Skin epidermis (tissue), 12 donors: ENCODE measurements at regions not wholly inside any gene's neighbourhood (a gene's known extent, or its start where the extent isn't known, plus 50 kb on each side); places are given as distances from the start of the nearest gene placed in this dataset.

ENCODE experiments used
- H3K27ac ChIP-seq, 21 experiments: fragments of 200-600 bp; sonication (generic) in 11 of 21; one replicate each; pipeline ENCODE4 v1.5.0; 2020; ENCODE audit warnings: mild to moderate bottlenecking in 3 of 21, inconsistent platforms in 2 of 21, moderate library complexity in 2 of 21
- H3K4me3 ChIP-seq, 7 experiments: fragments of 200-600 bp; sonication (generic) in 2 of 7; one replicate each; pipeline ENCODE4 v1.5.0; 2020; ENCODE audit warnings: inconsistent platforms in 2 of 7, mild to moderate bottlenecking in 2 of 7, moderate library complexity in 1 of 7

DNA sequence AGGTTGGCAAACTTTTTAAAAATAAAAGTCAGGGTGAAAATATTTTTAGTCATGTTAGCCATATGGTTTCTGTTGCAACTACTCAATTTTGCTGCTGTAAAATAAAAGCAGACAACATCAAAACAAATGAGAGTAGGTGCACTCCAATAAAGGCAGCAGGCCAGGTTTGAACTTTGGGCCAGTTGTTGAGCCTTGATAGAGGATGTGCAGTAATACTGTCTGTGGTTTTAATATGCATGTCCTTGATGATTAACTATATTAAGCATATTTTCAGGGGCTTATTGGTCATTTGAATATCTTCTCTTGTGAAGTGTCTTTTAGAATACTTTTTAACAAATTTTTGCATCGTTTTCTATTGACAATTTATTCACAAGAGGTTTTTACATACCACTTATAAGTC lies 1399.9 kb upstream of the B3GALT2 start:
- no peak overlapping the region for H3K27ac ChIP-seq
- no peak overlapping the region for H3K4me3 ChIP-seq

DNA sequence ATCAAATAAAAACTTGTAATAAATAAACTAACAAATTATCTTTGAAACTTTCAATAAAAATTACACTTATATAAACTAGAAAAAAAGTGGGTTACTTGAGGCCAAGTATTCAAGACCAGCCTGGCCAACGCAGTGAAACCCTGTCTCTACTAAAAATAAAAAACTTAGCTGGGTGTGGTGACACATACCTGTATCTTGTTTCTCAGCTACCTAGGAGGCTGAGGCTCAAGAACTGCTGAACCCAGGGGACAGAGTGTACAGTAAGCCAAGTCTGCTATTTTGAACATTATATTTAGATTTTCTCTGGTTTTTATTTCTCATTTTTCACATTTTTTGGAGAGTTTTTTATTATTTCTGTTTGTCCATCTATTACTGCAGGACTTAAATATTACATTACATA lies 1397.6 kb upstream of the B3GALT2 start:
- Histone ChIP-seq H3K4me3 (no peak overlapping the region), H3K27ac (no peak overlapping the region)

DNA sequence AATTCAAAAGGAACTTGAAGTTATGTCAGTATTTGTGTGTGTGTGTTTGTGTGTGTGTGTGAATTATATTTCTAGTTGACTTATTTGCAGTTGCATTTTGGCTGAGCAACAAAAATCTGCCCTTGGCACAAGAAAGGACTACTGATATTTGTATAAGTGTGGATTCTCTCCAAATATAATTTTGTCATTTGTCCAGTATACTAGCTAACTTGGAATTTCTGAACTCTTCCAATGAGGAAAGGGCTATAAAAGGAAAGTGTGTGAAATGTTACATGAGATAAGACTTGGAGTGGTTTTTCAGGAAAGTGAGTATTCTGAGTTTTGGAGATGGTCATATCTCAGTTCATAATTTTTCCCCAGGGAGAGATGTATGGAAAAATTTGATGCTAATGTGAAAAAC lies 1384.1 kb upstream of the B3GALT2 start:
- no peak overlapping the region for H3K27ac ChIP-seq

DNA sequence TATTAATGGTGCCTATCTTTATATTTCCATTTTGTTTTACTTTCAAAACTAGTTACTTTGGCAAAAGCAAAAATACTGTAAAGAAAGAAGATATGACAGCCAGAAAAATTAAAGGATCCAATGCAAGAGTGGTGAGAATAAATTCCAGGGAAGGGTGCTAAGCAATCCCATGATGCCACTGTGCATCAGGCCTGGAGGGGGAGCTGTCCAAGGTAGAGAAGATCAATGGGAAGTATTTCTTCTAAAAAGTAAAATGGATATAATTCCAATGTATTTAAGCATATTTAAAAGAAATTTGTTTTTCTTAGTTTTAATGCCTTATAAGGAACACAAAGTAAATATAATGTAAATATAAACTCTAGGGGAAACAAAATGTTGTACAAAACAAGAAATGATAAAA lies 1382.2 kb upstream of the B3GALT2 start:
- Histone ChIP-seq H3K27ac (no peak overlapping the region), H3K4me3 (no peak overlapping the region)

More for the DNA sequence above, 1384.1 kb upstream of the B3GALT2 start:
- H3K4me3 ChIP-seq: no peak overlapping the region

DNA sequence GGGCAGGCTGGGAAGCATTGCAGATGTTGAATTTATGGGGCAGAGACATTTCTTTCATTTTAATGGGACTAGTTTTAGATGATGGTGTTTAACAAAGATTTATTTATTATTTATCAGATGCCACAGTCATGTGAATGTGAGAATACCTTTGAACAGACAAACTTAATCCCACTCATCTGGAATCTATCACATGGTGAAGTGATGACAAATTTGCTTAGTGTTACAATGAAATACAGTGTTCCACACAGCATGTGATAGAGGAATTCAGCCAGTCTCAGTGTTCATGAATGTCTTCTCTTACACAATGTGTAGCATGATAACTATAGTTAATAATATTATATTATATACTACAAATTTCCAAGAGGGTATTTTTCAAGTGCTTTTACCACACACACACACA lies 1361.7 kb upstream of the B3GALT2 start:
- no peak overlapping the region for H3K27ac ChIP-seq
- H3K4me3 ChIP-seq: no peak overlapping the region

DNA sequence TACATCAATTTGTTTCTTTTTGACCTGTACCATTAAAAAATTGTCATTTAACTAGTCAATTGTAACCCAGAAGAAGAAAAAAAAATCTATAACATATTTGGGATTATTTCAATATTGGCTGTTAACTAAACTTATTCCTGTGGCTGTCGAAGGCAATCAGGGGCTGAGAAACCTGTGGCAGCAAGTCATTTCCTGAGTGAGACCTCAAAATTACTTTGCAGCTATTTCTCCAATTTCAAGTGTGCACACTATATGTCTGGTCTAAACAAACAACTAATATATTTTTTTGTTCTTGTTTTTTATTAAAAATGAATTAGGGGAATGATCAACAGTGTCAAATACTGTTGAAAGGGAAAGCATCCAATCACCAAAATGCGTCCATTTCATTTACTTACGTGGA lies 1357.6 kb upstream of the B3GALT2 start:
- Histone ChIP-seq H3K4me3 (no peak overlapping the region), H3K27ac (no peak overlapping the region)

GRCh38 chr1:194538453-194538852 lies 1352.0 kb upstream of the B3GALT2 start:
- H3K27ac ChIP-seq: no peak overlapping the region
- H3K4me3 ChIP-seq: no peak overlapping the region

DNA sequence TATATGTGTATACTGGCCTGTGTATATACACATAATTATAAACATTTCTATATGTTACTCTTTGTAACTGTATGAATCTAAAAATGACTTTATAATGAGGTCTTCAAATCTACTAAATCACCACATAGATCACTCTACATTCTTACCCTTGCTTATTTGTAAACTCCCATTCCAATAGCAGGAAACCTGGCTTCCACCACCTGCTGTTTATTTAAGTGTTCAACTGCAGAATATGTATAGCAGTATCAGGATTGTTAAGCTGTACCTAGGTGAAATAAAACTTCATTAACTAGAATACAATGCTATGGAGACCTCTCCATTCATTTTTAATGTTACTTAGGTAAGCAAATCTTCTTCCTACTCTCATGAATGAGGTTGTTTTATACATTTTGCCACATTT lies 1351.1 kb upstream of the B3GALT2 start:
- no peak overlapping the region for H3K4me3 ChIP-seq
- no peak overlapping the region for H3K27ac ChIP-seq

GRCh38 chr1:194535369-194535768 lies 1349.0 kb upstream of the B3GALT2 start:
- no peak overlapping the region for H3K27ac ChIP-seq
- no peak overlapping the region for H3K4me3 ChIP-seq

- H3K27ac ChIP-seq: no peak overlapping the region
- no peak overlapping the region for H3K4me3 ChIP-seq
These were observed 1348.4 kb upstream of the B3GALT2 start for GRCh38 chr1:194534784-194535183.

DNA sequence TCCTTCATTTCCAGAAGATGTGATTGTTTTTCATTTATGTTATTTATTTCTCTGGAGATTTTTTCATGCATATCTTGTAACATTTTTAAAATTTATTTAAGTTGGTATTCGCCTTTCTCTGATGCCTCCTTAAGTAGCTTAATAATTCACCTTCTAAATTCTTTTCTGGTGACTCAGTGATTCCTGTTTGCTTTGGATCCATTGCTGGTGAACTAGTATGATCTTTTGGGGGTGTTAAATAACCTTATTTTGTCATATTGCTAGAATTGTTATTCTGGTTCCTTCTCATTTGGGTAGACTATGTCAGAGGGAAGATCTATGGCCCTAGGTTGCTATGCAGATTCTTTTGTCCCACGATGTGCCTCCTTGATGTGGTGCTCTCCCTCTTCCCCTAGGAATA lies 1347.2 kb upstream of the B3GALT2 start:
- Histone ChIP-seq H3K27ac (no peak overlapping the region), H3K4me3 (no peak overlapping the region)

GRCh38 chr1:194517567-194517966 lies 1331.2 kb upstream of the B3GALT2 start:
- Histone ChIP-seq H3K4me3 (no peak overlapping the region), H3K27ac (no peak overlapping the region)

DNA sequence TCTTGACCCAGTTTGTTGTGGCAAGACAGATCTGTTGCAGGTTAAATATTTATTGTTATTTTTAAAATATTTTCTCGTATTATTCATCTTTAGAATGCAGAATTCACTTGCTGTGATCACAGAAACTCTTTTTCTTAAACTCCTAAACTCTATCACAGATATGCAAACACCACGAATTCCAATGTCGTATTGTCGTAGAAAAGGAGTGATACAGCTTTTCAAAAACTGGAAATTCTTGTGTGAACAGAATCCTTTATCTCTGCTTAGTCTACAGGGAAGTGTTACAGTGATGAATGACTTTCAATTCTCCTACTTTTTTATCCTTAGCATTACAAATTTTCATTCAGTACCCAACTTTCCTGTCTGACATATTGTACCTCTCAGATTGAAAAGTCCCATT lies 1329.5 kb upstream of the B3GALT2 start:
- Histone ChIP-seq H3K4me3 (no peak overlapping the region), H3K27ac (no peak overlapping the region)

DNA sequence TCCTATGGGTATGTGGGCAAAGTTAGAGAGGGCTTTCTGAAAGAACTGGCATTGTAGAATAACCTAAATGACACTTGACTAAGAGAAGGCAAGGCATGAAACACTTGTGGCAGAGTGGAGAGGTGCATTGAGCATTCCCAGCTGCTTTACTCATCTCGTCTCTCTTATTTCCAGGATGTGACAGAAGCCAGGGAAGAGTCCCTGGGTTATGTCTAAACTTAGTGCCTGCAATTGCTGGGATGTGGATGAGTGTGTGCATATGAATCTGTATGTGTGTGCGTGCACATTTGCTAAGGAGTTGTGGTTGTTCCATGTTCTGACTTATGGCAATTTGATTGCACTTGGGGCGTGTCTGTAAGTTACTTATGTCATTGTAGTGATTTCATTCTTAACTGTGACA lies 1326.5 kb upstream of the B3GALT2 start:
- no peak overlapping the region for H3K27ac ChIP-seq

GRCh38 chr1:194512345-194512744 lies 1325.9 kb upstream of the B3GALT2 start:
- H3K27ac ChIP-seq: no peak overlapping the region
- H3K4me3 ChIP-seq: no peak overlapping the region

More for the DNA sequence above, 1326.5 kb upstream of the B3GALT2 start:
- H3K4me3 ChIP-seq: no peak overlapping the region

DNA sequence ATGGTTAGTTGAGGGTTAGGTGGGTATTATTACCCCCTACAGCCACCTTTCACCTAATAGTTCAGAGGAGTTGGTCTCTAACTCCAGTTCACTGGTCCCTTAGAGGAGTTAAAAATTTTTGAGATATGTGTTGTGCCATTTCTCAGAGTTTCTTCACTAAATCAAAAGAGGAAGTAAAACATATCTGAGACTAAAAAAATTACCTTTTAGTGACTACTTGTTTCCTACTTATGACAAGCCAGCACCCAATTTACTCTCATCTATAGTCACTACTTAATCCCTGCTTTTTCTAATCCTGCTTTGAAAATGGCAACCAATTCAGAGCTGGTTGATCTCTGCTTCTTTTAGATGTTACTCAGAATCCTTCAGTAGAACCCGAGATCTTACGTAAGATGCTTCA lies 1316.8 kb upstream of the B3GALT2 start:
- Histone ChIP-seq H3K4me3 (no peak overlapping the region), H3K27ac (no peak overlapping the region)

- Histone ChIP-seq H3K4me3 (no peak overlapping the region), H3K27ac (no peak overlapping the region)
These were observed 1309.0 kb upstream of the B3GALT2 start for GRCh38 chr1:194495434-194495833.

GRCh38 chr1:194487172-194487571 lies 1300.8 kb upstream of the B3GALT2 start:
- Histone ChIP-seq H3K4me3 (no peak overlapping the region), H3K27ac (no peak overlapping the region)

- no peak overlapping the region for H3K27ac ChIP-seq
- H3K4me3 ChIP-seq: no peak overlapping the region
These were observed 1299.0 kb upstream of the B3GALT2 start for GRCh38 chr1:194485432-194485831.

- H3K27ac ChIP-seq: no peak overlapping the region
- no peak overlapping the region for H3K4me3 ChIP-seq
These were observed 1292.3 kb upstream of the B3GALT2 start for GRCh38 chr1:194478731-194479130.

- Histone ChIP-seq H3K4me3 (no peak overlapping the region), H3K27ac (no peak overlapping the region)
These were observed 1291.5 kb upstream of the B3GALT2 start for GRCh38 chr1:194477908-194478307.

- H3K27ac ChIP-seq: no peak overlapping the region
- no peak overlapping the region for H3K4me3 ChIP-seq
These were observed 1290.5 kb upstream of the B3GALT2 start for GRCh38 chr1:194476872-194477271.

- no peak overlapping the region for H3K4me3 ChIP-seq
- no peak overlapping the region for H3K27ac ChIP-seq
These were observed 1289.9 kb upstream of the B3GALT2 start for GRCh38 chr1:194476351-194476750.
